ENCODE measurements at regions not wholly inside any gene's neighbourhood (a gene's known extent, or its start where the extent isn't known, plus 50 kb on each side); places are given as distances from the start of the nearest gene placed in this dataset.

DNA sequence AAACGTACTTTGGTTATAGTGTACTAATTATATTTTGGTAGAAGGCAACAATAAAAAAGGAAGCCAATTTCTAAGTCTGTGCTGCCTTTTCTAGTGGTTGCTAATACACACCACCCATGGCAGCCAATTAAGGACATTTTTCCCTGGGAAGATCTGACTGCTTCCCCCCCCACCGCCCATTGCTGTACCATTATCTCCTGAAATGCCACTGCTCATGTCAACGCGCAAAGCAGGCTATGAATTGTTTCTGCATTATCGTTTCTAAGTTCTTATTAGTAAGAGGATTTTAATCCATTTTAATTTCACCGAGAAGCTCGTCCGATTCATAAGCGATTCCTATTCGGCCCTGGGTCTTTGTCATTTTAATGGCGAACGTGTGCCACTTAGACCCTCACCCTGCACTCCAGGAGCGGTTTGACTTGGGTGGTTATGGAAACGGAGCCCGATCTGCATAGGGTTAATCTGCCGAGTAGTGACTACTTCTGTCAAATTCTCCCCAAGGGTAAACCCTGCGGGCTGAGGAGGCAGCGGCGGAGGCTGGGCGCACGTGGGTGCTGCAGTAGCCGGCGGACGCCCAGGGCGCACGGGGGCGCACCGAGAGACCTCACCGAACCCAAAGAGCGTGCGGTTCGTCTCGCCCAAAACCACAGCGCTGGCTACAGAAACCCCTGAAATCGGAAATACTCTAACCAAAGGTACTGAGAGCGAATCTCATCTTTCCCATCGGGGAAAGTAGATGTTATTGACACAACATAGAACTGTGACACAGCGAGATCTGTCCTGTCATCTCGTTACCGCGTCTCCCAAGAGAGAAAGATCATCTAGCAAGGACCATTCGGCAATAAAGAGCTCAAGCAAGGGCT lies 55.8 kb upstream of the SHC3 start:
- peak; percentile 43 for DNase-seq

DNA sequence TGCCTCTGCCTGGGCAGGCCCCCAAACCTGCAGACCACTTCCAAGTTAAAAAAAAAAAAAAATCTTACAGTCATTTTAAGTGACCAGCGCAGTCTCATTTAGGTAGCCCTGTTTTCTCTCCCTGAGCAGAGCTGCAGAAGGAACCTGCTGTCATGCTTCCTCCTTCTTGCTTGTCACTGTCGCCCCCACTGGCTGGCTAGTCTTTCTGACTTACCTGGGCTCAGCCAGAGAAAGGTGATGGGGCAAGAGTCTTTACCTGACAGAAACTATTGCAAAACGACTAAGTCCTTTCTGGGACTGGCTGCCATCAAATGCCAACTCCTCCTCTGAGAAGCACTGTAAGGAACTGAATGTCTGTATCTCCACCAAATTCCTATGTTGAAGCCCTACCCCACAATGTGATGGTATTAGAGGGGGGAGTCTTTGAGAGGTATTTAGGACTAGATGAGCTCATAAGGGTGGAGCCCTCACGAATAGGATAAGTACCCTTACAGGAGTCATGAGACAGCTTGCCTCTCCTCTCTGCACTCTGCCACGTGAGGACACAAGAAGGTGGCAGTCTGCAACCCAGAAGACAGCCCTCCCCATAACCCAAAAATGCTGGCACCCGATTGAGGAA lies 58.4 kb upstream of the SHC3 start:
- no peak for DNase-seq

DNA sequence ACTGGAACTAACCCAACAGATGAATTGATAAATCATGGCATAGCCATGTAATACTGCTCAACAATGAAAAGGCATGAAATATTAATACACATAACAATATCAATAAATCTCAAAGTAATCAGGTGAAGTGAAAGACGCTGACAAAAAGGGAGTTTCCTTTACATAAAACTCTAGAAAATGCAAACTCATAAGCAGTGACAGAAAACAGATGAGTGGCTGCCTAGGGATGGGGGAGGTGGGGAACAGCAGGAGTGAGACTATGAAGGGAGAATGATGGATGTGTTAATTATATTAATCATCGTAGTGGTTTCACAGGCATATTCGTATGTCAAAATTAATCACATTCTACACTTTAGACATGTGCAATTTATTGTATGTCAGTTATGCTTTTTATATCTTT lies 59.8 kb upstream of the SHC3 start:
- DNase-seq = no peak

GRCh38 chr9:89243296-89244061 lies 64.9 kb upstream of the SHC3 start:
- no peak for DNase-seq

DNA sequence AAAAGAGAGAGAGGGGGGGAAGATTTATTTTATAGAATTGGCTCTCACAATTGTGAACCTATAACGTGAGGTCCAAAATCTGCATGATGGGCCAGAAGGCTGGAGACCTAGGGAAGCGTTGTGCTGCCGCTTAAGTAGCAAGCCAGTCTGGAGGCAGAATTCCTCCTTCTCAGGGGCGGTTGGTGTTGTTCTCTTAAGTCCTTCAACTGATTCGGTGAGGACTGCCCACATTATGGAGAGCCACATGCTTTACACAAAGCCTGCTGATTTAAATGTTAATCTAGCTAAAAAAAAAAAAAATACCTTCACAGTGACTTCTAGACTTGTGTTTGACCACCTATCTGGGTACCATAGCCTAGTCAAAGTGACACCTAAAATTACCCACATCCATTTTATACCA lies 64.2 kb upstream of the CKS2 start:
- no peak for DNase-seq

DNA sequence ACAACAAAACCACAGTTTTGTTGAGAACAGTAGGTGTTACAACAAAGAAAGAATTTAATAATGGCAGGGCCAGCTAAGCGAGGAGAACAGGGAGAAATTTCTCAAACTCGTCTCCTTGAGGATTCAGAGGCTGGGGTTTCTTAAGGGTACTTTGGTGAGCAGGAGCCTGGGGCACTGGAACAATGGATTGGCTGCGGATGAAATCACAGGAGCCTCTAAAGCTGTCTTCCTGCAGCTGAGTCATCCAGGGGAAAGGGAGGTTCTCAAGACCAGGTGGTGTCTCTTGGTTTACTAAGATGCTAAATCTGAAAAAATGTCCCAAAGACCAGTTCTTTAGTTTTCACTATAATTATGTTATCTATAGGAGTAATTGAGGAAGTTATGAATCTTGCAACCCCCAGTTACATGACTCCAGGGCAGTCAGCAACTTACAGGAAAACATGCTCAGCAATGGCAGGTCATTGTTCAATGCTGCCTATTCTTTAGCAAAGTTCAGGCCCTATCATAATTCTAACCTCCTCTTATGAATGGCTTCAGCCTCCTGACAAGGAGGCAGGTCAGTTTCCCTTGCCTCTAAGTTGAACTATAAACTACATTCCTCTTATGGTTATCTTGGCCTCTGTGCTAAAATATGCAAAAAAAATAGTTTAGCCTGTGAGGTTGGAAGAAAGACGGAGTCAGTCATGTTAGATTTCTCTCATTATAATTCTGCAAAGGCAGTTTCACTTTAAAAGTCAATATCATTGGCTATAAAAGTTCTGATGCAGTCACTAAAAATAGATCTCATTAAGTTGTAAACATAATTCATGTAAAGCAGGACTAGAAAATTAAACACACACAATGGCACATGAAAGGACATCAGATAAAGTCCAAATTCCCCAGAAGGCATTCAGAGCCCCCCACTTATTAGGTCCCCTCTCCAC lies 63.3 kb upstream of the CKS2 start:
- no peak for DNase-seq

DNA sequence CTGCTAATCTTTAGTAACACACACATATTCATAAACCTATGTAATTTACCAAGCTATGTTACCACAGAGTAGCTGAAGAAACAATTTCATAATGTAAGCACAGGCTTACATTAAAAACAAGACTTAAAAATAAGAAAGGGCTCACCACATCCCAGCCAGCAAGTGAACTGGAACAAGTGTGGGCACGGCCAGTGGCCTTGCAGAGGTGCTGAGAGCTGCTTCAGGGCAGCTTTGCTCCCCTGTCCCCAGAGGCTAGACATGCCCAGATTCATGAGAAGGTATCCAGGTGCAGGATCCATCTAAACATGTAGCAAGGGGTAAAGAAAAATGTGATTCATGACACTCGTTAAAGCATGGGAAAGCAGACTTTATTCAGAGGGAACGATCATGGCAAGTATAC lies 62.0 kb upstream of the CKS2 start:
- DNase-seq = no peak

- DNase-seq = no peak
Observed at GRCh38 chr9:89252651-89253267, 58.2 kb upstream of the CKS2 start.

- no peak for DNase-seq
Observed at GRCh38 chr9:89254058-89254772, 56.8 kb upstream of the CKS2 start.

GRCh38 chr9:89254773-89255125 lies 56.2 kb upstream of the CKS2 start:
- peak; percentile 21 for DNase-seq

DNA sequence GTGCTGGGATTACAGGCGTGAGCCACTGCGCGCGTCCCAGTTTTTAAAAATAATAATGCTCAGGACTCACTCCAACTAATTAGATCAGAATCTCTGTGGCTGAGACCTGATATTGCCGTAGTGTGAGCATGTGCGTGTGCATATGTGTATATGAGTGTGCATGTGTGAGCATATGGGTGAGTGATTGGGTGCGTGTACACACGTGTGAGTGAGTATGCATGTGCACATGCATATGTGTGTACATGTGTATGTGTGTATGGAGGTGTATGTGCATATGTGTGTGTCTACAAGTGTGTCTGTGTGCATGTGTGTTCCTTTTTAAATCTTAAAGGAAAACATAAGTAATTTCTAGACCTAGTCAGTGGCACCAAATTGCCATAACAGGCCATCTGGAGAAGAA lies 54.8 kb upstream of the CKS2 start:
- no peak for DNase-seq

DNA sequence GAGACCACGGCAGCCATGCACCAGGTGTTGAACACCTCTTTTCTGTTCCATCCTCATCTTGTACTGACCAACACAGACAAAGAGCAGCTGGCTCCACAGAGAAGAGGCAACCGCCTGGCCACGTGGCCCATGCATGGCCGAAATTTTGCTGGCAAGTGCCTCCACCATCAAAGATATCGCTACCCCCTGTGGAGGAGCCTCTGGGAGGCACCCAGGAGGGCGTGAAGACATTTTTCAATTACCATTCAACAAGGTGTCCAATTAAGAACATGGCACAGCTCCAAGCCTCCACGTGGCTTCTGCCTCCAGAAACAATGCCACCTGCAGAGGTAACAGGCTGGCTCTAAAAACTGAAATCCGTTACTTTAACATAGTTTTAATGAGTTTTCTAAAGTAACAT lies 54.4 kb upstream of the CKS2 start:
- DNase-seq = no peak

DNA sequence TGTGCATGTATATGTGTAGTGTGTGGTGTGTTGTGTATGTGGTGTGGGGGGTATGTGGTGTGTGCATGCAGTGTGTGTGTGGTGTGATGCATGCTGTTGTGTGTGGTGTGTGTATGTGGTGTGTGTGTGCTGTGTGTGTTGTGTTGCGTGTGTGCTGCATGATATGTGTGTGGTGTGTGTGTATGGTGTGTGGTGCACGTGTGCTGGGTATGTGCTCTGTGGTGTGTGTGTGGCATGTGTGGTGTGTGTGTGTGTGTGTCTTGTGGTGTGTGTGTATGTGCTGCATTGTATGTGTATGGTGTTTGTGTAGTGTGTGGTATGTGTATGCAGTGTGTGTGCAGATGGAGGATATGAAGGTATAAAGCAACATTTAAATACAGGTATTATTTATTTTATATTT lies 50.5 kb upstream of the CKS2 start:
- no peak for DNase-seq
